ENCODE measurements at regions not wholly inside any gene's neighbourhood (a gene's known extent, or its start where the extent isn't known, plus 50 kb on each side); places are given as distances from the start of the nearest gene placed in this dataset.

GRCh38 chr15:45993508-45993907 lies 358.7 kb downstream of the SQOR start:
- TF ChIP-seq CTCF (IDR thresholded peaks at IDR 0.05 in 2 of 3, conservative IDR thresholded peaks at IDR 0.05 in 1 of 3; ENCODE audit: borderline replicate concordance in 1 of 3, insufficient read depth in 1 of 3, low read depth in 2 of 3, low read length in 2 of 3) (no peak), EZH2 (IDR thresholded peaks at IDR 0.05) (no peak), POLR2A (IDR thresholded peaks at IDR 0.05; ENCODE audit: borderline replicate concordance, extremely low read depth, insufficient read depth, insufficient read length) (no peak), ZNF274 (IDR thresholded peaks at IDR 0.05; ENCODE audit: low read depth, low read length) (no peak), TCF7L2 (IDR thresholded peaks at IDR 0.05; ENCODE audit: borderline replicate concordance, extremely low read depth, insufficient read depth, insufficient read length) (no peak), POLR2AphosphoS5 (IDR thresholded peaks at IDR 0.05; ENCODE audit: low read depth, low read length) (no peak), SIN3A (IDR thresholded peaks at IDR 0.05; ENCODE audit: low read depth) (no peak), RAD21 (IDR thresholded peaks at IDR 0.05; ENCODE audit: low read depth) (no peak), MAX (IDR thresholded peaks at IDR 0.05) (no peak), ATF3 (IDR thresholded peaks at IDR 0.05) (no peak), JUND (IDR thresholded peaks at IDR 0.05) (no peak)

Data from HCT116 (cell line).